ENCODE measurements at regions not wholly inside any gene's neighbourhood (a gene's known extent, or its start where the extent isn't known, plus 50 kb on each side); places are given as distances from the start of the nearest gene placed in this dataset.
A peak's percentile ranks its signal among the peaks of the same experiment; 100 is the strongest.

DNA sequence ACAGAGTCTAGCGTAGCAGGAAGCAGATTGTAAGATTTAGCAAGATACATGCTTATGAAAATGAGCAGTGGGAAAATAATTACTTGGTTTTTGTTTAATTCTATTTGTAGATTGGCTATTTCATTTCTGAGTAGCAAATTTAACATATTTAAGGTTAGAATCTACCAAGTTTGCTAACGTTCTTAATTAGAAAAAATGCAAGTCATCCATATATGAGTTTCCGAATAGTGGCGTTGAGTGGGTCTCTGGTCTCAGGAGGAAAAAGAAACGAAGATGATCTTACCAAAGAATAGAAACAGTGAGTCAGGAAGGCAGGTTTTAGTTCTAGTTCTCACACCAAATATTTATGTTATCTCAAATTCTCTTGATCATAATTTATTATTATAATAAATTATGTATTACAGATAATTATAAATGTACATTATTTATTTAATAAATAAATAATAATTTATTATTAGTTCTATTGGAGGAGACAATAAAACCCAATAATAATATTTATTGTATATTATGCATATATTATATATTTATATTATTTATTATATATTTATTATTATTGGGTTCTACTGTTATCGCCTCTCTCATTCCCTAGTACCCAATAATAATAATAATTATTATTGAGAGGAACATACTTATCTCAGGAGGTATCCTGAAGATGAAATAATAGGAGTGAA lies 194.3 kb upstream of the PITRM1 start:
- no TSS peak for BruUV-seq (replicated peaks)
- Histone ChIP-seq H2BK5ac (ENCODE audit: low read depth, low read length, poor library complexity, severe bottlenecking) (no peak overlapping the region), H3K4ac (ENCODE audit: low read depth, low read length) (no peak overlapping the region), H3K4me2 (ENCODE audit: low read depth, low read length) (no peak overlapping the region), H4K5ac (ENCODE audit: low read depth, low read length) (no peak overlapping the region), H2BK20ac (ENCODE audit: low read depth, low read length) (no peak overlapping the region), H3K14ac (replicated peaks; ENCODE audit: low read depth, low read length) (no peak overlapping the region), H2AK5ac (ENCODE audit: low read depth, low read length) (no peak overlapping the region), H3K4me3 (ENCODE audit: insufficient read depth, low read depth, low read length) (no peak overlapping the region), H3K18ac (ENCODE audit: low read depth, low read length) (no peak overlapping the region), H3K27me3 (ENCODE audit: control insufficient read depth, insufficient read depth, low read length) (no peaks in the 10 kb centered on the region), H3K4me1 (ENCODE audit: control insufficient read depth, insufficient read depth, low read length) (peaks cover 9% of the 10 kb centered on the region; the same call in 1 of the 2 replicates), H2AK9ac (replicated peaks; ENCODE audit: low read depth, low read length, poor library complexity) (no peak overlapping the region), H3K23ac (ENCODE audit: low read depth, low read length) (no peak overlapping the region), H3K56ac (ENCODE audit: extremely low read depth, insufficient read depth, low read length) (no peak overlapping the region), H2BK15ac (ENCODE audit: low read depth, low read length) (no peak overlapping the region), H3K9me1 (ENCODE audit: insufficient read depth, low read length) (no peaks in the 10 kb centered on the region), H2AFZ (replicated peaks; ENCODE audit: low read length, poor library complexity) (no peak overlapping the region), H3K36me3 (ENCODE audit: control insufficient read depth, insufficient read depth, low read length) (no peaks in the 10 kb centered on the region), H4K20me1 (ENCODE audit: insufficient read depth, low read length) (no peaks in the 10 kb centered on the region), H3K9ac (ENCODE audit: low read depth, low read length) (no peak overlapping the region), H4K91ac (ENCODE audit: insufficient read depth, low read depth, low read length) (no peak overlapping the region), H3K9me3 (ENCODE audit: control insufficient read depth, insufficient read depth, low read length) (no peaks in the 10 kb centered on the region), H3K79me1 (ENCODE audit: low read depth in 1 of 2, low read length in 2 of 2) (no peaks in the 10 kb centered on the region), H4K8ac (ENCODE audit: low read depth in 2 of 2, low read length in 2 of 2) (no peak overlapping the region), H2BK120ac (ENCODE audit: low read depth, low read length) (no peak overlapping the region), H3K27ac (ENCODE audit: insufficient read depth, low read length) (no peak overlapping the region)
- ChIA-PET CTCF (no interaction called here), POLR2A (ENCODE audit: unreplicated experiment) (no interaction called here)
- intact Hi-C loops (cut with micrococcal nuclease) = no loop called here
- peak; percentile 79 for TF ChIP-seq NFE2L2 (IDR thresholded peaks at IDR 0.05; ENCODE audit: low read depth, low read length)
- TF ChIP-seq RAD21 (IDR thresholded peaks at IDR 0.05; ENCODE audit: low read length) = no peak
- in situ Hi-C loops (cut with MboI; ENCODE audit: low sequenced_read_pairs) = no loop called here
- no CpG with 5 or more reads among the region's 6 CpGs for WGBS, 2 experiments (ENCODE audit: extremely low coverage in 2 of 2, insufficient read length in 1 of 2)
- ATAC-seq (ENCODE audit: low read depth) (no peak), DNase-seq (no peak)
- dilution Hi-C loops (cut with HindIII; ENCODE audit: low sequenced_read_pairs, unreplicated experiment) = no loop called here
